Kidney (tissue), 13 donors: ENCODE measurements at regions not wholly inside any gene's neighbourhood (a gene's known extent, or its start where the extent isn't known, plus 50 kb on each side); places are given as distances from the start of the nearest gene placed in this dataset.

Source experiments
- DNase-seq, 5 donors: peaks; one replicate each; pipeline ENCODE4 v3.0.0-alpha.2; 2013 to 2020
- FAIRE-seq: peaks from 2 replicates; lab custom pipeline; 2012; peaks lifted over from hg19 to GRCh38; lab: Jason Lieb, UNC
- H3K27ac ChIP-seq, 2 donors: one replicate each; pipeline ENCODE4 v1.7.0; 2013; ENCODE audit warnings: low read depth in 2 of 2, low read length in 2 of 2, inconsistent platforms in 1 of 2
- H3K27me3 ChIP-seq: one replicate; pipeline ENCODE4 v1.7.1; 2013; ENCODE audit warnings: low read length, inconsistent platforms; ENCODE audit not compliant: control insufficient read depth, insufficient read depth
- H3K36me3 ChIP-seq, 3 donors: one replicate each; pipeline versions ENCODE4 v1.7.0 to v1.7.1; 2013; ENCODE audit warnings: low read length in 3 of 3, control low read depth in 1 of 3, inconsistent platforms in 1 of 3; ENCODE audit not compliant: insufficient read depth in 3 of 3, control insufficient read depth in 2 of 3
- H3K4me1 ChIP-seq, 3 donors: one replicate each; pipeline versions ENCODE4 v1.7.0 to v1.7.1; 2013; ENCODE audit warnings: low read length in 3 of 3, inconsistent platforms in 1 of 3, low read depth in 1 of 3; ENCODE audit not compliant: control insufficient read depth in 2 of 3, insufficient read depth in 2 of 3
- H3K4me3 ChIP-seq, 3 donors: one replicate each; pipeline versions ENCODE4 v1.7.0 to v1.8.1; 2013; ENCODE audit warnings: low read length in 3 of 3, control low read depth in 1 of 3, inconsistent platforms in 1 of 3
- H3K9ac ChIP-seq, 3 donors: one replicate each; pipeline versions ENCODE4 v1.7.0 to v1.7.1; 2013; ENCODE audit warnings: low read length in 3 of 3, control low read depth in 1 of 3, inconsistent platforms in 1 of 3
- H3K9me3 ChIP-seq, 3 donors: one replicate each; pipeline versions ENCODE4 v1.7.0 to v1.7.1; 2013; ENCODE audit warnings: low read length in 3 of 3, control low read depth in 1 of 3, inconsistent platforms in 1 of 3; ENCODE audit not compliant: control insufficient read depth in 2 of 3, insufficient read depth in 1 of 3
- intact Hi-C: fragments of 100-400 bp; cut with DNase I; formaldehyde crosslinking; loops from one replicate; pipeline ENCODE4 v1.11.1; 2022
- TF ChIP-seq, protein P1 (sequence below): IDR thresholded peaks from 3 replicates; pipeline ENCODE4 v1.5.1; 2012; ENCODE audit warnings: mild to moderate bottlenecking, moderate library complexity, borderline replicate concordance; ENCODE audit not compliant: insufficient read depth; ENCODE audit errors: extremely low read depth
- donor health status: control.
- donor health status: control.
- donor health status: control.
- donor health status: control.
- donor health status: control.
- donor health status: DM: yes; HTN: yes; CAD: no.
- donor health status: Normal renal cell carcinoma (clear cell type).

DNA sequence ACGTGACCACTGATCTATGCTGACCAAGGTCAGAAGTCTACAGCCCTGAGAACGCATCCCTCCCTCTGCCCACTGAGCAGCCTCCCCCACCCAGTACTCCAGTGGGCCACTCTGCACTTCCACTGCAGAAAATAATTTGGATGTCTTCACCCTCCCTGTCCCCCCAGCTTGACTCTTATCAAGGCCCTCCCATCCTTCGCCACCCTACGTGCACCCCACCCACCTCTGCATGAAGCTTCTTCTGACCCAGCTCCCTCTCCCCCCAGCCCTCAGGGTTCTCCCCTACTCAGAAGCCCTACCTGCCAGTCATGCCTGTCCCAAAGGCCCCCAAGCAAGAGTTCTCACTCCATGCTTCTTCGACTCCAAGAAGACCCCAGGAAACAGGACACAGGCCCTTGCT, 138.5 kb upstream of the FSTL4 start:
- Histone ChIP-seq H3K9me3 (no peaks in the 10 kb centered on the region), H3K36me3 (no peaks in the 10 kb centered on the region), H3K4me1 (no peaks in the 10 kb centered on the region), H3K27me3 (no peaks in the 10 kb centered on the region), H3K9ac (no peak overlapping the region), H3K27ac (no peak overlapping the region), H3K4me3 (no peak overlapping the region)
- intact Hi-C loops = no loop called here
- FAIRE-seq = no peak
- DNase-seq = peak in 1 of 5 donors; percentile 16
- TF ChIP-seq, protein P1, sequence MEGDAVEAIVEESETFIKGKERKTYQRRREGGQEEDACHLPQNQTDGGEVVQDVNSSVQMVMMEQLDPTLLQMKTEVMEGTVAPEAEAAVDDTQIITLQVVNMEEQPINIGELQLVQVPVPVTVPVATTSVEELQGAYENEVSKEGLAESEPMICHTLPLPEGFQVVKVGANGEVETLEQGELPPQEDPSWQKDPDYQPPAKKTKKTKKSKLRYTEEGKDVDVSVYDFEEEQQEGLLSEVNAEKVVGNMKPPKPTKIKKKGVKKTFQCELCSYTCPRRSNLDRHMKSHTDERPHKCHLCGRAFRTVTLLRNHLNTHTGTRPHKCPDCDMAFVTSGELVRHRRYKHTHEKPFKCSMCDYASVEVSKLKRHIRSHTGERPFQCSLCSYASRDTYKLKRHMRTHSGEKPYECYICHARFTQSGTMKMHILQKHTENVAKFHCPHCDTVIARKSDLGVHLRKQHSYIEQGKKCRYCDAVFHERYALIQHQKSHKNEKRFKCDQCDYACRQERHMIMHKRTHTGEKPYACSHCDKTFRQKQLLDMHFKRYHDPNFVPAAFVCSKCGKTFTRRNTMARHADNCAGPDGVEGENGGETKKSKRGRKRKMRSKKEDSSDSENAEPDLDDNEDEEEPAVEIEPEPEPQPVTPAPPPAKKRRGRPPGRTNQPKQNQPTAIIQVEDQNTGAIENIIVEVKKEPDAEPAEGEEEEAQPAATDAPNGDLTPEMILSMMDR = no peak

DNA sequence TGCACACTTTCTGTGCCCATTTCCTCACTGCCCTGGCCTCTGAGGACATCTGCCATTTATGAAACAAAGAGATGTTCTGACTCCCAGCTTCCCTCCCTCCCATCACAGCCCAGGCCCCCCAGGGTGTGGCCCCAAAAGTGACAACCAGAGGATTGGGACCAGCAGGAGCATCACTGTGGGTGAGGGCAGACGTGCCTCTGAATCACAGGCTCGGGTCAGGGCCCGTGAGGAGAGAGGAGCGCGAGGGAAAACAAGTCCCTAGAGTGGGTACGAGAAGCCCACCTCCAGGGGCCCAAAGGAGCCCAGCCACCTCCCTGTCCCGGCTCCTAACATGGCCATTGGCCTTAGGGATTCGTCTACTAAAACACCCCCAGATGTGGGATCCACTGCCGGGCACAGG, 138.0 kb upstream of the FSTL4 start:
- Histone ChIP-seq H3K9me3 (no peaks in the 10 kb centered on the region), H3K27ac (no peak overlapping the region), H3K36me3 (no peaks in the 10 kb centered on the region), H3K27me3 (no peaks in the 10 kb centered on the region), H3K4me1 (no peaks in the 10 kb centered on the region), H3K4me3 (no peak overlapping the region), H3K9ac (no peak overlapping the region)
- FAIRE-seq (no peak), DNase-seq (peak in 1 of 5 donors; percentile 19)
- TF ChIP-seq, protein P1 = no peak
- intact Hi-C loops = no loop called here

DNA sequence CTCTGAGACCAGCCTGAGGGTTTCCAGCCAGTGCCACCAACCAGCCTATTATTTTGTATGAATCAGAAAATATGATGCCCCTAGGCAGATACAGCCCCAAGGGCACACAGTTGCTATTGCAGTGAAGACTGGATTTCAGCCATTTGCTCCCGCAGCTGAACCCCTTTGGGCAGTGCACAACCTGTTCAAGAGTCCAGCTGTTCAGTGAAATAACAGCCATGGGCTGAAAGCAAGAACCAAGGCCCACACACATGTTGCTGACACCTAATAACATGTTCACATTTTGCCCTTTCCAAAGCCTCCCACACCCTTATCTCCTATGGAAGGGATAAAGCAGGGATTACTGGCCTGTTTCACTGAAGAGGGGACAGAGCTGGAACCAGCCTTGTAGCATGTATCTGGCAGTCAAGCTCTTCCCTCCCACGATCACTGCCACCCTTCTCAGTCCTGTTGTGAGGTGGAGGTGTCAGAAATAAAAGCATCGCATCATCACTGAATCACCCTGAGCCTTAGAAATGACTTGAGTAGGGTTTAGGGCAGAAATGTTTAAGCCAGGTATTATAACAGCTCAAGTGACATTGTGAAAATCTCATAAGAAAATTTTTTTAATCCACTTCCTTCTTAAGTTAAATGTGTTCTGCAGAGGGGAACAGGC, 137.1 kb upstream of the FSTL4 start:
- H3K27me3 ChIP-seq = no peaks in the 10 kb centered on the region
- FAIRE-seq = no peak

More for the DNA sequence above, 137.1 kb upstream of the FSTL4 start:
- intact Hi-C loops = no loop called here
- Histone ChIP-seq H3K9ac (no peak overlapping the region), H3K4me1 (no peaks in the 10 kb centered on the region), H3K27ac (no peak overlapping the region), H3K36me3 (no peaks in the 10 kb centered on the region), H3K4me3 (no peak overlapping the region), H3K9me3 (no peaks in the 10 kb centered on the region)
- DNase-seq = peak in 1 of 5 donors; percentile 7
- TF ChIP-seq, protein P1 = no peak
